GM12872 (cell line): ENCODE measurements at regions not wholly inside any gene's neighbourhood (a gene's known extent, or its start where the extent isn't known, plus 50 kb on each side); places are given as distances from the start of the nearest gene placed in this dataset.

Source experiments
- CTCF ChIP-seq: IDR thresholded peaks from 3 replicates; pipeline ENCODE4 v1.5.1; 2011; ENCODE audit warnings: low read depth, mild to moderate bottlenecking, low read length, moderate library complexity; ENCODE audit not compliant: insufficient read depth

- TF ChIP-seq CTCF: no peak
Observed at GRCh38 chr6:113110211-113110610, 746.9 kb upstream of the MARCKS start.

GRCh38 chr6:113111550-113111949, 745.6 kb upstream of the MARCKS start:
- no peak for TF ChIP-seq CTCF

- TF ChIP-seq CTCF: no peak
Observed at GRCh38 chr6:113112086-113112485, 745.1 kb upstream of the MARCKS start.

- TF ChIP-seq CTCF: no peak
Observed at GRCh38 chr6:113115196-113115595, 741.9 kb upstream of the MARCKS start.

- TF ChIP-seq CTCF: no peak
Observed at GRCh38 chr6:113120224-113120581, 736.9 kb upstream of the MARCKS start.

- no peak for TF ChIP-seq CTCF
Observed at GRCh38 chr6:113120582-113121285, 736.4 kb upstream of the MARCKS start.

- no peak for TF ChIP-seq CTCF
Observed at GRCh38 chr6:113121571-113121970, 735.6 kb upstream of the MARCKS start.
